DMS153 treated with DMSO at 0.1 percent for 48 hours (cell line): ENCODE measurements at regions not wholly inside any gene's neighbourhood (a gene's known extent, or its start where the extent isn't known, plus 50 kb on each side); places are given as distances from the start of the nearest gene placed in this dataset.
"Not testable (repeated sequence)": the region's sequence is repeated elsewhere in the genome, so short reads cannot be mapped to it uniquely, and the experiment has no call there.

ENCODE experiments used
- DNase-seq: peaks from one replicate; lab custom pipeline; 2025; ENCODE audit not compliant: unreplicated experiment; lab: John Stamatoyannopoulos, UW

DNA sequence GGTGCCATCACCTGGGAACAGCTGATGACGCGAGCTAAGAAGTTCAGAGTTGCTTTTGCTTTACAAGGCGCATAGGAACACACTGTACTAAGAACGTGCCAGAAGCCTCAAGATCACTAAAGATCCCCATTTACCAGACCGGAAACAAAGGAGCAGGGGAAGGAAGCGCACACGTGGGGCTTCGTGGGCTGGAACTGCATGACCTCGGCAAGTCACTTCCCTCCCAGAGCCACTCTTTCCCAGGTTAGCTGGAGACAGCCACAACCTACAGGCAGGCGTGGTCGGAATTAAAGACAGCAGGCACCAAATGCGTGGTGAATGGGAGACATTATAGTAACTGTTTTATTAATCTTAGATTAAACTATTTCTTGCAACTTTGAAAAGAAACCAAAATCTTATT, 154.9 kb upstream of the IQSEC1 start:
- DNase-seq, result not testable (repeated sequence)

DNA sequence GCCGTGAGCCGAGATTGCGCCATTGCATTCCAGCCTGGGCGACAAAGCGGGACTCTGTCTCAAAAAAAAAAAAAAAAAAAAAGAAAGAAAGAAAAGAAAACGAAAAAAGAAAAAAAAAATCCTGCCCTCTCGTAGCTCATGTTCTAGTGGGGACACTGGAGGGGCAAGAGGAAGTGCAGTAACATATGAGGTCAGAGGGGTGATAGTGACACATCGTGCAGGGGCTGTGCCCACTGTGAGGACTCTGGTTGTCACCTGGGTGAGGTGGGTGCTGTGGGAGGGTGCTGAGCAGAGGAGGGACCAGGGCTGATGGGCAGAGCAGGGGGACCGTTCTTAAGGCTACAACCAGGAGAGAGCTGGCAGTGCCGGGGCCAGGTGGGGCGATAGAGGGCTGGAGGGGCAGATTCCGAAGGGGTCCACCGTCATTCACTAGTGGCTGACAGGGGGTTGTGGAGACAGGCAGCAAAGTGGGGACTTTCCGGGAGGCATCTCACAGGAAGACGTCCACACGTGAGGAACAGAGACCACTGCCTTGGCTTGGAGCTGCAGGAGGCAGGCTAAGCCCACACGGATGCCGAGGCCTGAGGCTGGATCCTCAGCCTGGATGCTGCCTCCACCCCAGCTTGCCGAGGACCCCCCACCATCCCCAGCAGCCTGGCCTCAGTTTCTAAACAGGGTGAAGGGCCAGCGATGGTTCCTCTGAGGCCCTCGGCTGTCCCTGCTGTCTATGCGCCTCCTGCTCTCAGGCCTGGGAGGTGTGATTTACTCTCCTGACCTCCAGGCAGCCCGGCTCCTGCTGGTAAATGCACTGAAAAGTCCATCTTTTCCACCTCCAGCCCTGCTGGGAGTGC, 154.3 kb upstream of the IQSEC1 start:
- DNase-seq, result no peak

DNA sequence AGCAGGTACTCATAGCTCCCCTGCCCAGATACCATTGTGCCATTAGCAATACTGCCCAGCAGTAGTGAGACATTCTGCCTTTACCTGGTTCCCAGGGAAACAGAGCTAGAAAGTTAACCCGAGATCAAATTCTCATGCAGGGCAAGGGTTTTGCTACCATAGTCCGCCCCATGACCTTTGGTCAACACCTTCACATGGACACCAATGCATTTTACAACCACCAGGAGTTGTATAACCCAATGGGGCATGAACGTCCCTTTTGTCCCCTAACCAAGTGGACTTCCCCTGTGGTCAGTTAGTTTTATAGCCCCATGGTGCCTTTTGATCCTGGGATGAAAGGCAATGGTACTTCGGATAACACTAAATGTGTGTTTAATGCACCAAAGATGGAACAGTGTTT, 151.7 kb upstream of the IQSEC1 start:
- no peak for DNase-seq

DNA sequence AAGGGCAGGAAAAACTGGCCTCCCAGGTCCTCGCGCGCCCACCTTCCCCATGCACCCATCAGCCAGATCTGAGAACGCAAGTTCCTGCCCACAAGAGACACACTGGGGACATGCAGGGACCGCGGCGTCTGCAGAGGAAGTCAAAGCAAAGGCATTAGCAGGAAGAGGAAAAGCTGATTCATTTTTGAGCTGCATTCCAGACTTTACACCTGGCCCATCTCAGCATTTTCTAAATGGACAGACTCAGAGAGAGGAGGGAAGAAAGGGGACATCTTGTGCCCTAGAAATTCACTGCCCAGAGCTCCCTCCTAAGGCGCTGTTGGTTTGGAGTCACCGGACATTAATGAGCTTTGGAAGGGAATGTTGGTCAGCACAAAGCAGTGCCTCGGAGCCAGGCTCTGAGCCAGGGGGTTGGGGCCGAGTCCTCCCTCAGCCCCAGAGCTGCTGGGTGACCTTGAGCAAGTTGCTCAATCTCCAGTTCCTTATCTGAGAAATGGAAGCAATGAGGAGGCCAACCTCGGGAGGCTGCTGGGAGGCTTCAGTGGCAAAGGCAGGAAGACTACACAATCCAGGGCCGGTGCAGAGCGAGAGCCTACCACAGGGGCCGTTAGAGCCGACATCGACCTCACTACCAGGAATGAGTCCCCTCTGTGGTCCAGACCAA, 150.5 kb upstream of the IQSEC1 start:
- DNase-seq, result no peak

DNA sequence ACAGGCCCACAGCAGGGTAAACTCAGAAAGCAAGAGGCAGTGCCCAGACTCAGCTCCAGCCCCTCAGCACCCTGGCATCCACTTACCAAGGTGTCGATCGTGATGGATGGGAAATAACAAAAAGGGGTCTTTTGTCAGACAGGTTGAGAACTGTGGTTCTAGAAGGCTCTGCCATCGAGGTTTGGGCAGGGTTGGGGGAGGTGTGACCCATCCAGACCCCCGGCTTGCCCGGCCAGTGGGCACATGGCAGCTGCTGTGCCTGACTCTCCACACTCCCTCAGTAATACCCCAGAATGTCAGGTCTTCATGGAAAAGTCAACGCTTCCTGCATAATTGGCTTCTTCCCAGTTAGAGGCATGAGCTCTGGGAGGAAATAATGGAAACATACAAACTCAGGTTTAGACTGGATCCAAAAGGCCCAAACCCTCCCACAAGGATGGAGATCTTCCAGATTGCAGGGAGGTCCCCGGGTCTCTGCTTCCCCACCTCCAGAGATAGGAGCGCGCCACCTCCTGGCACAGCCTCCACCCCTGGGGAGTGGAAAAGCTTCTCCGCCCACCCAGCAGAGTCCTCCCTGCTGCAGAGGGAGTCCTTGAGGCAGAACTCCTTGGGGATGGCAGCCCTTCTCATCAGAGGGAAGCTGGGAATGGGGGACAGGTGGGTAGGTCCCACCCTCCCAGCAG, 149.8 kb upstream of the IQSEC1 start:
- no peak for DNase-seq

DNA sequence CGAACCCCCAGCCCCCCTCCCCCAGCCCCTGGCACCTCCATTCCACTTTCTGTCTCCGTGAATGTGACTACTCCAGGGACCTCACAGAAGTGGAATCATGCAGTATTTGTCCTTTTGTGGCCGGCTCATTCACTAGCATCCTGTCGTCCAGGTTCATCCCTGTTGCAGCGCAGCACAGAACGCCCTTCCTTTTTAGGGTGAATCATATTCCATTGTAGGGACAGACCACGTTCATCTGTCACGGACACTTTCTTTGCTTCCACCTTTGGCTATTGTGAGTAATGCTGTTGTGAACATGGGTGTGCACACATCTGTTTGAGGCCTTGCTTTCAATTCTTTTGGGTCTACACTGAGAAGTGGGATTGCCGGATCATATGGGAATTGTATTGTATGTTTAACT, 148.9 kb upstream of the IQSEC1 start:
- DNase-seq, result no peak

DNA sequence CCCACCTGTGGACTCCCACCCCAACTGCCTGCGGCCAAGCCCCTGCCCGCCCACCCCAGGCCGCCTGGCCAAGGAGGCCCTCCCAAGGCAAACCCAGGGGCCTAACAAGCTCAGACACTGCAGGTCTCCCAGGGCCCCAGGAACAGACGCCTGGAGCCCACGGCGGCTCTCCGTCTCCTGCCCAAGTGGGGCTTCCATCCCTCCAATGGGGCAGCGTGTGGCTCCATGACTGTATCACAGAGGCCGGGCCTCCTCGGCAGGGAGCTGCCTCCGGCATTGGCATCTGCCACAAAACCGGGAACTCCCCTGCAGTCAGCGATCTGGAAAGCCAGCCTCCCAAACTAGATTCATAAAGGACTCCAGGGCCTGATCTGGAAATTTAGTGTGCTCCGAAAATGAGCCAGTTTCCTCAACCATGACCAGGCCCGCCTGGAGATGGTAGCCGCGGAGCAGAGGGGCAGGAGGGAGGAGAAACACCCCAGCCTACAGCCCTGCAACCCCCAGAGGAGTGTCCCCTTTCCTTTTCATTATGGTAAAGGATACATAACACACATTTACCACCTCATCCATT, 148.3 kb upstream of the IQSEC1 start:
- DNase-seq, result no peak

DNA sequence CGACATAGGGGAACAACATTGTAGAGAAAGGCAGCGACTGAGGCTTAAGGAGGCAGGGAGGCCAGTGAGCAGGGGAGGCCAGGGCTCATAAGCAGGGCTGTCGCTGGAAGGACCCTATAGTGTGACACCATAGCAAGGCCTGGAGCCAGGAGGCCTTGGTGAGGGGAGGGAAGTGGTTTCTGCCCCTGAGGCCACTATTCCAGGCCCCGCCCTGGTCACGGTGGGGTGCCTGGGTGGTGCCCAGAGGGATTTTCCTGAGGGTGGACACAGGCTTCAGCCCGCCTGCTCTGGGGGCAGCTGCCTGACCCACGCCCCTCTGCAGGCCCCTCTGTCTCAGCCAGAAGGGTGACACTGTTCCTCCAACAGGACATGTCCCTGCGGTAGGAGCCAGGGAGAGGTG, 147.8 kb upstream of the IQSEC1 start:
- no peak for DNase-seq

DNA sequence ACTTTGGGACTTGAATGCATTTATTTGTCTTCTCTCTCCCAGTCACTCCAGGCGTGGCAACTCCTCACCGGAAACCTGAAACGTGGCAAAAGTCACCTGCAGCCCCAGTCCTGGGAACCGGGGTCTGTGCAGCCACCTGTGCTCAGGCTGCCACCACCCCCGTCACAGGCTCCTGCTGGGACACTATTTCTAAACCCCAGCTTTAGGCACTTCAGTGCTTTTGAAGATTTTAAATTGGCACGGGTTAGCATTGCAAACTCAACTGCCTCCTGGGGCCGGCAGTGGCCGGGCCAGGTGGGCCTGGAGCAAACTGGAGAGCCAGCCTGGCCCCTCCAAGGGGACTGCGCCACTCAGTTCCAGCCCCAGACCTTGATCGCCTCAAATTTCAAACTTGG, 146.7 kb upstream of the IQSEC1 start:
- DNase-seq, result no peak

DNA sequence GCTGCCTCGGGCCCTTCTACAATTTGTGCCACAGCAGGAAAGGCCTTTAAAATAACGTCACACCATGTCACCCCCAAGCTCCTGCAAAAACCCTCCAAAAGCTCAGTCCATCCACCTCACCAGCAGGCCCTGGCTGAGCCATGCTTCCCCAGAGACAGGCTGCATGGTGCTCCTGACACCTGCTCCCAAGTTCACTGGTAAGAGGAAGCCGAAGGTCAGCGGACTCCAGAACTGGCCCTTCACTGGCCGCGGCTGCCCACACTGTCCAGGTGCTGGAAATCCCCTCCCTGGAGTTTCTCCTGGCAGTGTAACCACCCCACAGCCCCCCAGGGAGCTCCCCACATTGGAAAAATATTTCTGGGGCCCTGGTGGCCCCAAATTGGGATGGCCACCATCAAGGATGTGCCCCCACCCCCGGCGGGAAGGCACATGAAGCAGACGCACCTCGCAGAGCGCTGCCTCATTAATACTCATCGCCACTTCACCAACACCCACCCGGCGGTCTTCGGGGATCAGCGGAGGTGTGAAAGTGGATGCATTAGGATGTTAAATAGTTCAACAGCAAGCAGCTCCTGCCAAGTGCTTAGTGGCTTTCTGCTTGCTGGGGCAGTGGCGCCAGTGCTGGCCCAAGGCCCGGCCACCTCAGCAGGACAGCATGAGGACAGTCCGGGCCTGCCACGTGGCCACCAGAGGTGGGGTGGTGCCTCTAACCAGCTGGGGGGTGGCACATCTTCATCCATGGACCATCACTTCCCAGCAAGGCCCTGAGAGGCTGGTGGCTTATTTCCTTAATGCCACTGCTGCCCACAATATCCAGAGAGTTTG, 146.1 kb upstream of the IQSEC1 start:
- no peak for DNase-seq

DNA sequence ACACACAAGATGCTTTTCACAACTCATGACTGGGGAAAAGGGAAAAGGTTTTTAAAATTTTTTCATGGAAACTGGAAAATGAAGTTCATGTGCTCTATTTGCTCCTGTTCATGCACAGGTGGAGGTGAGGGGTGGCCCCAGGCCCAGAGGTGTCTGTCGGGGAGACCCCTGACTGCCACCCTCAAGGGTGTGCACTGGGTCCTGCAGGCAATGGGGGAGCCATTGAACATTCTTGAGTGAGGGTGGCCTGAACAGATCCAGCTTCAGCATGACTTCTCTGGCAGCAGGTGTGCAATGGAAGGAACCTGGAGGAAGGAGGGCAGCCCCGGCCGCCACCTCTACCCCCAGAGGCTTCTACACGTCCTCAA, 145.3 kb upstream of the IQSEC1 start:
- DNase-seq, result no peak

DNA sequence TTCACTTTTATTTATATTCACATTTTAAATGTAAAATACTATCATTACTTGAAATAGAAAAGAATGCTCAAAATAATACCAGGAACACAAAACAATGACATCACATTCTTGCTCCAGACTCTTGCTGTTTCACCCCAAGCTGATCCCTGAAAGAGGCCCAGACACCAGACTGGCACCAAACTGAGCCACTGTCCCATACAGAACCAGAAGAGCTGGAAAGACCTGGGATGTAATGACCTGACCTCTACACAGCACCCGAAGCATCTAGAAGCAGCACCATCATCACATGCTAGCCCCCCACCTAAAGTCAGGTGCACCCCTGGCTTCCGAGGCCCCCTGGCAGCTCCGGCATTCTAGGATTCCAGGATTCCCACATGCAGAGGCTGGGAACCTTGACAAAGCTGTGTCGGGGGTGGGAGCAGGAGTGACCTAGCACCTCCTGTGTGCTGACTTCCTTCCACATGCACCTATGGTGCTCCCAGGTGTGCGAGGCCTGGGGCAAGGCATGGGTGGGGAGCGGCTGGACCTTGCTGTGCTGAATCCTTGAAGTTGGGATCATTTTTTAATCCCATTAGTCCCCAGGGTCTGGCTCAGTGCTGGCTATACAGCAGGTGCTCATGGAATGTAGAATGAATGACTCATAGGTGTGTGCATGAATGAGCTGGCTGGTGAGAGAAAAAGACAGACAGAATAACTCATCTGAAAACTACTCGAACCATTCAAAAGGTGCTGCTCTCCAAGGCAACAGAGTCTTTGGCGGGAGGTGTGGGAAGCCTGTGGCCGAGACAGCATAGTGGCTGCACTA, 144.7 kb upstream of the IQSEC1 start:
- DNase-seq, result no peak

DNA sequence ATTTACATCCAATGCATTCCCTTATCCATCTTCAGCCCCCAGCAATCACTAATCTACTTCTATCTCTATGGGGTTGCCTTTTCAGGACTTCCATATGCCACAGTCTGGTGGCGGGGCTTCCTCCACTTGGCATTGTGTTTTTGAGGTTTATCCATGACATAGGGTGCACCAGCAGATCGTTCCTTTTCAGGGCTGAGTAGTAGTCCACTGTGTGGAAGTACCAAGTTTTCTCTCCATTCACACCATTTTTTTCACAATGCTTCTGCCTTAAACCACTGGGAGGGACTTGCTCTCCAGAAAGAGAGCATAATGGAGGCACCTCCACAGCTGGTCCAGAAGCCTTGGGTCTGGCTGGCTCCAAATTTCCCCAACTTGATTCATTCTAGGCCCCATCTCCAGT, 144.0 kb upstream of the IQSEC1 start:
- no peak for DNase-seq

DNA sequence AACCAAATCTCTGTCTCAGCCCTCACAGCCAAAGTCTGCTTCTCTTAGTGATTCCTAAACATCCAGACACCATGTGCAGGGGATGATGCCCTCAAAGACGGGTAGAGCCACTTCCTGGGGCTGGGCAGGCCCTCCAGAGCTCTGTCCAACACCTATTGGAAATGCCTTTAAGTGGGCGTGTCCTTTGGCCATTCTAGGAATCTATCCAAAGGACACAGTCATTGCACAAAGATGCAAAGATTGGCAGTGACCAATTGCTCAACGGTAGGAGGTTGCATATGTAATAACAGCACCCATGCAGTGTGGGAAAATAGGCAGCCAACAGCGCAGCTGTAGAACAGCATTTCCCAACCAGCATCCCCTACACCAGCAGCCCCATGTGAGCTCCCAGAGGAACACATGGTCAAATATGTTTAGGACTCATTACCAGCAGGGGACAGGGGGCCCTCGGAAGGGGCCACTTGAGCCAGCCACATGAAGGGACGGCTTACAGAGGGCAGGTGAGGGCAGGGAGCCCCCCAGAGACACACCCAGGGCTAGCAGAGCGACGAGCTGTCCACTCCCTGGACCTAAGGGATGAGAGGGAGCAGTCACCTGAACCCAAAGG, 142.8 kb upstream of the IQSEC1 start:
- no peak for DNase-seq

DNA sequence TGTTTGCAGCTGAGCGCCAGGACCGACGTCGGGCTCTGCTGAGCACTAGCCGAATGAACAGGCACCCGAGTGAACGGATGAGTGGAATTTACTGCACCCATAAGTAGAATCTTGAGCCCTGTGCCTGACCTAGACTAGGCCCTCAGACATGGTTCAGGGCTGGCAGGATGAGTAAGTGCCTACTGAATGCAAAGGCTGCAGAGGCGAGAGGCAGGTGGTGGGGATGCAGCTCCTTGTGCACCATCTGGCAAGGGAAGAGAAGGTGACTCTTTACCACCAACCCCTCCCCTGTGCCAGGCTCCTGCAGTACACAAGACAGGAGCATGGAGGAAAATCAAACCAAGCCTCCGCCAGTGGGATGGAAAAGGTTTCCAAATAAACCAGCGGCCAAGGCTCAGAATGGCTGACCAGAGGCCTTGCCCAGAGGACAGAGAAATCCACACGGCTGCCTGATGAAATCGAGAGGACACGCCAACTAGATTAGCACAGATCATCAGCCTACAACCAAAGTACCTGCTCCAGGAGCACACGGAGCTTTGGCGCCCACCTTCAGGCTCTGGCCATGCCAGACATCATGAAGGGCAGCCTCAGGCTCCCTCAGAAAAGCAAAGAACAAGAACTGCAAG, 141.7 kb upstream of the IQSEC1 start:
- DNase-seq, result no peak

DNA sequence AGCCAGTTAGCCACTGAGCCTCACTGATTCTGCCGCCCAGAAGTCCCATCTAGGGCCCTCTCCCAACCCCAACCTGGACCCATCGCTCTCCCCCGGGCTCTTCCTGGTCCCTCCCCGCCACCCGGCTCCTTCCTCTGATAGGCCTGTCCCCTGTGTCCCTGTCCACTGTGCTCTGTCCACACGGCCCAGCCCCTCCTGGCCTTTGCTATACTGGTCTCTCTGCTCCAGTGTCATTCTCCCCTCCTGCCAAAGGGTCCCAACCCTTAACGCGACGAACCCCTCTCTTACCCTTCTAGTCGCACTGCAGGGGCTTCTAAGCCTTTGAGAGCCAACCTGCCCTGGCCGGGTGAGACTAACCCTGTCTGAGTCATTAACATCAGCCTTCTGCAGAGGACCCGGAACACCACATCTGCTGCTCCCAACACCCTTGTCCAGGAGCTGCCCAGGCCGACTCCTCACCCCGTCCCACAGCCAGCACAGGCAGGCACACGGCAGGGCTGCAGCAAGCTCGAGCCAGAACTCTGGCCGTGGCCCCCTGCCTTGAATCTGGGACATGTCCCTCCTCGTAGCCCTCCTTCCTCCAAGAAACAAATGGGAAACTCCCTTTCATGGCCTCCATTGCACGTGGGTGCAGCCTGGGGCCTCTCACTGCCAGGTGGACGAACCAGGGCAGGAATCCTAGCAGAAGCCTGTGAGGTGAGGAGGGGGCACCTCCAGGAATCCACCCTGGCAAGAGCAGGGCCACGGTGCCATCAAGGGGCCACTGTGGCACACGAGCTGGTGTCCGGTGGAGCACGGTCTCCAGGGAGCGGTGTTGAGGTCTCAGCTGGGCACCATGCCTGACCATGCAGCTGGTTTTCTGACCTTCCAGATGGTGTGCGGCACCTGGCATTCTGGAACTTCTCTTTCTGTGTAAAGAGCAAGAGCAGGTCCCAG, 140.9 kb upstream of the IQSEC1 start:
- no peak for DNase-seq

DNA sequence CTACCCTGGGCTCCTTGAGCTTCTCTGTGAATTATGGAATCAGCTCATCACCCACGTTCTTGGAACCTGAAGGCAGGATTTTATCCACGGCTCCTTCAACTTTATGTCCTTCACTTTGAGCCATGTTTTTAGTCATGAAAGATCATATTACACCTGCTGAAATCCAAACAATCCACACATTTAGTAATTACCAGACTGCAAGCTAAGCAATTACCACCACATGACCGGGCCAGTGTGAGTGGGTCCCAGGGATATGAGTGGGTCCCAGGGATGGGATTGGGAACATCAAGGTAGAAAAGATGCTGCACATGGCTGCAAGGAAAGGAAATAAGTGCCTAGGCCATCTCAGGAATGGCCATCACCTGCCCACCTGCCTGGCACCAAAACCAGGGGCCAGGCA, 140.3 kb upstream of the IQSEC1 start:
- DNase-seq, result no peak

DNA sequence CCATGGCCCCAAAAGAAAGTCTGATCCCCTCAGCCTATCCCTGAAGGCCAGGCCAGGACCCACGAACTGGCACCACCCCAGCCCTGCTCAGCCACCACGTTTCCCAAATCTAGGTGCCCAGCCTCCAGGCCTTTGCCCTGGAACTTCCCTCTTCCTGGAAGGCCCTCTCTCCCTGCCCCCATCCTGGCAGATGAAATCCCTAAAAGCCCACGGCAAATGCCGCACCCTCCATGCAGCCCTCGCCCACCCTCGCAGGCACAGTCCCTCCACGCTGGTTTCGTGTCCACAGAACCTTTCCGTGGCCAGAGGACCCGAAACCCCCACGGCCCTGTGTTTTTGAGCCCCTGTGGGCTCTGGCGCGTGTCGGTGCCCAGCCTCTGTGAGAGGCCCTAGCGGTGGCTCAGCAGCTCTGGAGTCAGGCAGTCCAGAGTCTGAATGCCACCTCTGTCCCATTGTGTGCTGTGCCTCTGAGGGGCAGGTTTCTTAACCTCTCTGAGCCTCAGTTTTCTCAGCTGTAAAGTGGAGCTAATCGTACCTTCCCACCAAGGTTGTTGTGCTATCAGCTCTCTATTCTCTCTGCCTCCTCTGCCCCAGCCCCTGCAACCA, 138.5 kb upstream of the IQSEC1 start:
- DNase-seq, result no peak
